GM19025 (cell line): ENCODE measurements at regions not wholly inside any gene's neighbourhood (a gene's known extent, or its start where the extent isn't known, plus 50 kb on each side); places are given as distances from the start of the nearest gene placed in this dataset.
"Not testable (repeated sequence)": the region's sequence is repeated elsewhere in the genome, so short reads cannot be mapped to it uniquely, and the experiment has no call there.

Source experiments
- ATAC-seq: cut with Tn5 transposase; IDR thresholded peaks from one replicate; pipeline ENCODE4 v1.9.1; 2021; ENCODE audit warnings: mild to moderate bottlenecking, low read depth, moderate library complexity; ENCODE audit not compliant: unreplicated experiment

DNA sequence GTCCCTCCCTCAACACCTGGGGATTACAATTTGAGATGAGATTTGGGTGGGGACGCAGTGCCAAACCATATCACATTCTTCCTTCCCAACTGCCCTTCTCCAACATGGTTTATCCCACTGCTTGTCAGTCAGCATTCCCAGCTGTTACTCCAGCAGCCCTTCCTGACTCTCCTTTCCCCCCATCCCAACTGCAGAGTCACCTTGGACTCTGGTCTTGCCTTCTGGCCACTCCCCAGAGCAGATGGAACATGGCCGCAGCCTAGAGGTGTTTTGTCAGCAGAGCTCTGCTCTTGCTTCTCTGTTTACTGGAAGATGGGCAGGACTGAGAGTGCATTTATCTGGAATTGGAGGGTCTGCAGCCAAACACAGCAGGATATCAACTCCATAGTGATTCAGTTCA is 51.2 kb upstream of the MEX3C start:
- ATAC-seq, result no peak

DNA sequence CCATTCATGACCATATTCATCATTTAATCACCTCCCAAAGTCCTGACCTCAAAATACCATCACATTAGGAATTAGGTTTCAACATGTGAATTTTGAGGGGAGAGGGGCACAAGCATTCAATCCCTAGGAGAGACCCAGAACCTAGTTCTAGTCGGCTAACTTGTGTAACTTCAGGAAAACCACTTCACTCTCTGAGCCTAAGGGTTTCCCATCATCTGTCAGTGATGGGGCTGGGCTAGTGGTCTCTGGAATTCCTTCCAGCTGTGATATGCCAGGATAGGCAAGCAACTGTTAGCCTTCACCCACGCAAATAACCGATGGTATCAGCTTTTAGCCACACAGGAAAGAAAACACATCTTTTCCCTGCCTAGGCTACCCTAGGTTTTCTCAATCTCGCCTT is 52.5 kb upstream of the MEX3C start:
- no peak for ATAC-seq

DNA sequence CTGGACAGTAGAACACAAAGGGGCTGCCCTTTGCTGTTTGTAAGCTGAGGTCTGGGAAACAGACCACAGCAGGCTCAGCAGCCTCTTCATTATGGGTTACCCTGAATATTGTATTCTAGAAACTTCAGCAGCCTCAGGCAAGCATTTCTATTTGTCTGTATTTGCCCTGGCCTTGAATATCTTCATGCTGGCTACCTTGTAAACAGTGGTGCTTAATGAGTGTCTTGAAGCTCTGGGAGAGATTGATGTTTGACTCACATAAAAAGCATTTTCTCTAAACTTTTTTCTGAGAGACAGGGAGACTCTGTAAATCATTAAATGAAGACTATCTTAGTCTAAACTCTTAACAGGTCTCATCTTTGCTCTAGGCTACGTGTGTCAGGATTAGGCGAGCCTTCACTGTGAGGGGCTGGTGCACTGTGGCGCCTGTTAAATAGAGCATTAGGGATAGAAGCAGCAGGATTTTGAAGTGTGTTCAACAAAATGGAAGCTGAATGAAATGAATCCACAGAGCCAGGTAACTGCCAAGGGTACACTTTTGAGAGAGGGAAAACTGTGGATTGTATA is 53.1 kb upstream of the MEX3C start:
- no peak for ATAC-seq

DNA sequence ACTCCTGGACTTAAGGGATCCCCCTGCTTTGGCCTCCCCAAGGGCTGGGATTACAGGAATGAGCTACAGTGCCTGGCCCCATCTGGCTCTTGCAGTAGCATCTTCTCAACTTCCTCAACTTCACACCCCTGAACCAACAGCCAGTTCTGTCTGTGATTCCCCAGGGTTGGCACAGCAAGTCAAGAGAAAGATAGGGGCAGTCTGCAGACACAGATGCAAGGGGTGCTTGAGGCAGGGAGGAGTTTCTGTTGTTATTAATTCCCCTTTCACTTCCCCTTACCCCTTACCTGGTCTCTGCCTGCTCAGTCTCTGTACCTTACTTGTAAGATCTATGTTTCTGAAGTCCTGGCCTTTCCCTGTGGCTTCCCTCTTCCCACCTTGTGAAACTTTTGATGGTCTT is 54.1 kb upstream of the MEX3C start:
- ATAC-seq, result peak; percentile 99

DNA sequence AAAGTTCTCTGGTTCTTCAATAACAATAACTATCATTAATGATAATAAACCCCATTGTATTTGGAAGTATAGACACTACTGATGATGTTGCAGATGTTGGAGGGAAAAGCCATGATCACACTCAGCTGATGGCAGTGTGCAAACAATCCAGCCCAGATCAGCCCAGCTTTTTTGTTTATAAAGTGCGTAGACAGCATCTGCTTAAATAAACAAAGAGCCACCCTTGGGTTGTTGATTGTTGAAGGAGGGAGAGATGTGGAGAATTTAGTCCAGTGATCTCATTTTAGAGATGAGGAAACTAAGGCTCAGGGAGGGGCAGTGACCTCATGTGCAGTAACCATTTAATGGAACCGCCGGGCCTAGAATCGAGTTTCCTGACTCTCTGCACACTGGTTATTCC is 56.0 kb upstream of the MEX3C start:
- ATAC-seq, result no peak

DNA sequence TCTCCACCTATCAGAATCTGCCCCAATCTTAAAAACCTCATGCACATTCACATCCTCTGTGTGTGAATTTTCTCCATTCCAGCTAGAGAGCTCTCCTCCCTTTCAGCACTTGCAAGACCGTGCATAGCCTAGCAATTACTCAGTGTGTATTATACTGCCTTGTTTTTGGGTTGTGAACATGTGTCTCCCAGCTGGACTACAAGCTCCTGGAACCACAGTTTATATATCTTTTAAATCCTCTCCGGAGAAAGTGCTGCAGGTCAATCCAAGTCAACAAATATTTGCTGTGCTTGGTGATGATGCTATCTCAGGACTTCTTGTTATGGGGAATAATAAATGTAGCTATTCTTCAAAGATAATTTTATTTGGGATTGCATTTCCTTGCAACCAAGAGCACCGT is 58.2 kb upstream of the MEX3C start:
- ATAC-seq, result no peak

DNA sequence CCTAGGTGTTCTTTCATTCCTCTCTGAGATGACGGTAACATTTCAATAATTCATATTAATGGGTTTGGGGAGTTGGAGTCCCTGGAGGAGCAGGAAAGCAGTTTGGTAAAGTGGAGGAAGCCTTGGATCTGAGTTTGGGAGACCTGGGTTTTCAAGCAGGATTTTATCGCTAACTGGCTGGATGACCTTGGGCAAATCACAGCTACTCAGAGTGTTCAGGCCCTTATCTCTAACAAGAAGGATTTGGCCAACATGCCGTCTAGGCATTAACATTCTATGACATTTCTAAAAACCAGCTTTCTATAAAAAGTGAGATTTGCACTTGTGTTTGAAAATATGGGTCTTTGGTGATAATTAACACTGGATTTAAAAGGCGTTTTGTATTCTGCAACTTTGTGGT is 59.7 kb upstream of the MEX3C start:
- ATAC-seq, result no peak

DNA sequence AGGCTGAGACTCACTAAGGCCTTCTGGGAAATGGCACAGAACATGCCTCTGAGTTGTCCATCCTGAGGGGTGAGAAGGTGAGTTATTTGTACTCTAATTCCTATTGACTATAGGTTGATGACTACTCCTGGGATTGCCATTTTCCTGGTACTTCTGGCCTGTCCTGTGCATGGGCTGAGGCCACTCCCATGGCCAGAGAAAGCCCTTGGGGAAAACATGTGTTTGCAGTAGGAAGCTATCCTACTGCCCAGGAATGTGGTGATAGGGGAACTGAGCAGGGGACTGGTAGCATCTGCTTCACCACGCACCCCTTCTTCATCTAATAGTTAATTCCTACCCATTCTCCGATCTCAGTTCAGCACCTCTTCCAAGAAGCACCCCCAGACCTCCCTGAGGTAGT is 62.6 kb upstream of the MEX3C start:
- no peak for ATAC-seq

DNA sequence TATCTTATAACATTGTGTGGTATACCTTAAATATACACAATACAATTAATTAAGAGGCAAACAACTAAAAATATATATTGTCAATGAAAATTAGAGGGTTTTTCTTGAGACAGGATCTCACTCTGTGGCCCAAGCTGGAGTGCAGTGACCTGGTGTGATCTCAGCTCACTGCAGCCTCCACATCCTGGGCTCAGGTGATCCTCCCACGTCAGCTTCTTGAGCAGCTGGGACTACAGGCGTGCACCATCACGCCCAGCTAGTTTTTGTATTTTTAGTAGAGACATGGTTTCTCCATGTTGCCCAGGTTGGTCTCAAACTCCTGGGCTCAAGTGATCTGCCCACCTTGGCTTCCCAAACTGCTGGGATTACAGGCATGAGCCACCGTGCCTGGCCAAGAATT is 68.6 kb upstream of the MEX3C start:
- not testable (repeated sequence) for ATAC-seq

DNA sequence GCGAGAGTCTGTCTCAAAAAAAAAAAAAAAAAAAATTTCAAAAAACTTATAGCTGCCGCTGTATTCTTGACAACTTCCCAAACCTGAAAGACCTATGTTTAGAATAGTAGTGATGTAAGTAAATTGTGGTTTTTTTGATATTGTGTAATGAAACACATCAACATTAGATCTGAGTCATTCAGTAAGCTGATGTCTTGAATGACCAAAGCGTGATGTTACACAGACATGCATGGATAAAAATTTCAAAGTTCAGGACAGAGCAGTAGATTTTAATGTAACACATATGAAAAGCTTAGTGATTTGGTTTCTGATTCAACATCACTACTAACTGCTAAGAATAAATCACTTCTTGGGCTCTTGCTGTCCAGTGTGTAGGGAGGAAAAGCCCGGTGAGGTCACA is 69.3 kb upstream of the MEX3C start:
- no peak for ATAC-seq

DNA sequence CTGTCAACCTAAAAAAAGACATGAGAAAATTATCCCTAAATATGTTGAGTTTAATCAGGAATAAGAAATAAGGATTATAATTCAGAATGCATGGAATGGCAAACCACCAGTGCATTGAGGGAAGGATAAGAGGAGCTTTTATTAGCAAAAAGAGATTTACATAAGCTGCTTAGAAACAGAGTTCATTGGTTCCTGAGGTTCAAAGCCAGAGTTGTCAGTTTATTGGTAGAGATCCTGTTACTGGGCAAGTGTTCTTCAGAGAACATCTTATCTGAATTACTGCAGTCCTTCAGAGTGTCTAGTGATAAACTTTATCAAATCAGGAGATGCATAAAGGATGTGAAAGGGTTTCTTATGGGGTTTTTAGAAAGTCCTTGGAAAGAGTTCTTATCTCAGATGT is 76.0 kb upstream of the MEX3C start:
- ATAC-seq, result no peak

DNA sequence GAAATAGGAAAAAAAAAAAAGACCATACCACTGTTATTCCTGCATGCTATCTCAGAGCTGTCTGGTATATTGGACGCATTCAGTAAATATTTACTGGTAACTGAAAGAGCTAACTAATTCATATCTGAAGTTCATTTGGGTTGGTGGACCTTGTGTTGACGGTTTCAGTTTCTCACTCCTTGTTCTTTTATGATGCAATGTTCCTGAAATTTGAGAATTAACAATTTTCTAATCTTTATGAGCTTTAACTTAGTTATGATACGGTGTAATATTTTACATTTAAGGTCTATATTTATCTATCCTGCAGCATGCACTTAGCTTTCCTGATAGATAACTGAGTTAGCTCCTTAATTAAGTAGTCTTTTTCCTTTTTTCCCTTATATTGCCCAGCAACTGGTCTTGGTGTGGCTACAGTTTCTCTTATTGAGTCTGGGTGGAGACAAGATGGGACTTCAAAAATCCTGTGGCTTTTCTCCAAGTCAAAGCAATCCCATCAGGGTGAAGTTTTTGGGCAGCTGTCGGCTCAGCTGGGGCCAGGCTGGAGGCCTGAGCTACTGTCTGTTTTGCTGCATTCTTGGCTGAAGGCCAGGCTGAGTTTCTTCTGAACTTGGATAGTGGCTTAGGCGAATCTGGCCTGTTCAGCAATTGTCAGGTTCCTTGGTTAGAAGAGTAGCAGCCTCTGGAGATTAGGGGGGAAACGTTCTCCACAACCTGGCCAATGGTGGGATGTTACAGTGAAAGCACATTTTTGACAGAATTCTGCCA is 78.4 kb upstream of the MEX3C start:
- ATAC-seq, result no peak

DNA sequence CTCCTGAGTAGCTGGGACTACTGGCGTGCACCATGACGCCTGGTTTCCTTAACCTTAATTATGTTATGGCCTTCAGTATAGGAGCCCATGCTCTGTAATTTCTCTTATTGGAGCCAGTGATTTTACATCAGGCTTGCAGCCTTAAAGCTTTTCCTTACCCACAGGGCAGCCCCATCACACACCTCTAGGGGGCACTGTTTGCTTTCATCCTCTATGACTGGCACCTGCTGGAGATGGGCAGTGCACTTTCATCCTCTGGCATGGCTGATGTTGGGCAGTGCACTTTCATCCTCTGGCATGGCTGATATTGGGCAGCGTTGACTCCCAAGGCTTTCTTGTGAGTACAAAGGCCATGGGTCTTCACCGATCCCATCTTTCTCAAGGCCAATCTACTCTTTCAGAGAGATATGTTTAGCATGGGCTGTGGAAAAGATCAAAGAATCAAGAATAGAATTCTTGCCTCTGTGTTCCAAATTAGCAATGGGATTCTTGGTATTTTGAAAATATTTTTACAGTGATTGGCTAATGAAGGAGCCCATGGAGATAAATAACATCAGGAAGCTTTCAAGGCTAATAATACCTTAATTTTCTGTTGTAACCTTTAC is 80.7 kb upstream of the MEX3C start:
- ATAC-seq, result no peak

DNA sequence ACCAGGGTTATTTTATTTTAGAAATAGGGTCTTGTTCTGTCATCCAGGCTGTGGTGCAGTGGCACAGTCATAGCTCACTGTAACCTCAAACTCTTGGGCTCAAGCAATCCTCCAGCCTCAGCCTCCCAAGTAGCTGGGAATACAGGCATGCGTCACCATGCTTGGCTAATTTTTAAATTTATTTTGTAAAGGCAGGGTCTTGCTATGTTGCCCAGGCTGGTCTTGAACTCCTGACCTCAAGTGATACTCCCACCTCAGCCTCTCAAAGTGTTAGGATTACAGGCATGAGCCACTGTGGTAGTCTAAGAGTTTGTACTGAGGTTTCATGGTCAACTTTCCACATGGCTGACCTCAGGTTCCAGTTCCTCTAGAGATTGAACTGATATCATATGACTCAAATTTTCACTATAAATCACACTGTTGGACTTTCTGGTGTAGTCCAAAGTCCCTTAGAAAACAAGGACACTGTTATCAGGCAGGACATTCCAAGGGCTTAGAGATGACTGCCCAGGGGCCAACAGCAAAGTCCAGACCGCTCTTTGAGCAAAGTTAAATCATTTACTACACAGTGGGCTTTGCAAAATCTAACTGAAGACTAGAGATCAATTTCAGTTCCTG is 82.0 kb upstream of the MEX3C start:
- peak; percentile 78 for ATAC-seq

DNA sequence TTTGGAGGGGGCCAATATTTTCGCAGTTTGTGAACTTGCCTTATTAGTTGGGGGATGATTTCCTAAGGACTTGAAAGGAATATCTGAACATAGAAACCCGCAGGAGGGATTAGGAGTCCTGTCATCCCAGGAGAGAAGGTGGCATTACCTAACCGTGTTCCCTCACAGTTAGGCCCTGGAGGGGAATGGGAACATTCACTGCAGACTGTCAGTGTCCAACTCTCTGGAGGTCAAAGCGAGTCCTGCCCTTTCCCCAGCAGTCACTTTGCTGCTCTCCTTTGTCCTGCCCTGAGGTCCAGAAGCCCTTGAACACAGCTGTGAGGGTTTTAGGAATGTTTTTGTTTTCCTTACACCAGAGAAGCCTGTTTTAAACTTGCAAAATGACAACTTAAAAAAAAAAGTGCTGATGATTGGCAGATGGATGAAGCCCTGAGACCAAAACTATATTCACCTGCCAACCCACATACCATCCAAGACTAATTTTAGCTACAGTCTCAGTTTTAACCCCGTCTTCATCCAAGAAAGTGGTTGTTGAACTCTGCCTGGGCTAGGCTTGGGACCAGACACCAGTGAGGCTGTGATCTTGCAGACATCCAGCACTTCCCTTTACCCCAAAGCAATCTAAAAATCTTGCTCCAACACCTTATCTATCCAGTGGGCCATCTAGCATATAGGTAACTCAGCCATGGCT is 90.5 kb upstream of the MEX3C start:
- ATAC-seq, result no peak

DNA sequence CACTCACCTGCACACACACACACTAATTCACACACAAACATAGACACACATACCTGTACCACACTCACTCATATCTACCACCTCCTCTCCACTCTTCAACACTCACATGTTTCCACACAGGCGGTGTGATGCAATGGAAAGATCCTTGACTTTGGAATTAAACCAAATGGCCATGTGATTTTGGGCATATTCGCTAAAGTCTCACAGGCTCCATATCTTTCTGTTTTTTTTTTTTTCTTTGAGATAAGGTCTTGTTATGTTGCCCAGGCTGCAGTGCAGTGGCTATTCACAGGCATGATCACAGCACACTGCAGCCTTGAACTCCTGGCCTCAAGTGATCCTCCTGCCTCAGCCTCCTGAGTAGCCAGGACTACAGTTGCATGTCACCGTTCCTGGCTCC is 91.1 kb upstream of the MEX3C start:
- no peak for ATAC-seq

DNA sequence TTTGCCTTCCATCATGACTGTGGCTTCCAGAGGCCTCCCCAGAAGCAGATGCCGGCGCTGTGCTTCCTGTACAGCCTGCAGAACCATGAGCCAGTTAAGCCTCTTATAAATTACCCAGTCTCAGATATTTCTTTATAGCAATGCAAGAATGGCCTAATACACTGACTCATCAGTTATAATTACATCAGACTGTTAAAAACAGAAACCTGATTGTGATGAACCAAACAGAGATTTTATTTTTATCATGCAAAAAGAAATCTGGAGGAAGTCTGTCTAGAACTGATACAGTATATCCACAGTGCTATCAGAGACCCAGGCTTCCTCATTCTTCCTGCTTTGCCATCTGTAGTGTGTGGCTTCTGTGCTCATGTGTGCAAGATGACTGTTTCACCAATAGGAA is 93.4 kb upstream of the MEX3C start:
- ATAC-seq, result no peak

DNA sequence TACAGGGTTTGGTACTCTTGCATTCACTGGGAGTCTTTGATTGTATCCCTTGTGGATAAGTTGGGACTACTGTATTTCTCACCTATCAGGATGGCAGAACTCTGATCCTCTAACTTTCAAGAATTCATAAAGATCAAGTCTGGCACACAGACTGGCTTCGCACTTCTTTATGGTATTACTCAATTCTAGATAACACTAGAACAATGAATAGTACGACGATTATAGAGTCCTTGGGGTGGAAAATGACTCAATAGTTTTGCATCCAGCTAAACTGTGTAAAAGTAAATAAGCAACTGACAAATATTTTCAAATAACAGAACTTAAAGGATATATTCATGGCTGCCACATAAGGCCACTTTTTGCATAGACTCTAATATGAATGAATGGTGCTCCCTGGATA is 103.4 kb upstream of the MEX3C start:
- ATAC-seq, result no peak

DNA sequence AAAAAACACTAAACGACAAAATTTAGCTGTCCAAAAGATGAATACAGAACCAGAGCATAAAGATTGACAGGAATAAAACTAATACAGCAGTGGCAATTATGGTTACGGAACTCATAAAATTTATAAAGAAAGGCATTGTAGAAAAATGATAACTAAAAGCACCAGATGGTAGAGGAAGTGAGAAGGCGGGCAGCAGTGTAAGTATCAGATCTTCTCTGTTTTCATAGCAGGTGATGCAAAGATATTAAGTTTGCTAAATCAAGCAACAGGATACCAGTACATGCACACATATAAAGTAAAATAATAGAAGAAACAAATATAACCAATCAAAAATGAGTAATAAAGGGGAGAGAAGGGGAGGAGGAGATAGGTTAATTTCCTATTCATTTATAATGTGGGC is 103.9 kb upstream of the MEX3C start:
- ATAC-seq, result no peak

DNA sequence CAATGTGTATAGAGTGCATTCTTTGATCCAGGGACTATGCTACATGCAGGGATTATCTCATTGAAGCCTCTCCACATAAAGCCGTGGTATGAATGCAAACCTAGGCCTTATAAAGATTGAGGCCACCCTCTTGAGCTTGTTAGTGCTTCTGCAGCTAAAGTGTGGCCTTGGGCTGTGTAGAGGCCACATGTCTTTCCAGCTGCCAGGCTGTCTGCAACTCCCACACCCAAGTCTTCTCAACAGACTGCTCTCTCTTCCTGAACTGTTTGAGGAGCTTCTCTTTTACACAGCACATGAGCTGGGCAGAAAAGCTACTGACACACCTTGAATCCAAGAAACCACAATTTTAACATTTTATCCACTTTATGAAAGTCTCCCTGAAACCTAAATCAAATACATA is 119.2 kb upstream of the MEX3C start:
- no peak for ATAC-seq

DNA sequence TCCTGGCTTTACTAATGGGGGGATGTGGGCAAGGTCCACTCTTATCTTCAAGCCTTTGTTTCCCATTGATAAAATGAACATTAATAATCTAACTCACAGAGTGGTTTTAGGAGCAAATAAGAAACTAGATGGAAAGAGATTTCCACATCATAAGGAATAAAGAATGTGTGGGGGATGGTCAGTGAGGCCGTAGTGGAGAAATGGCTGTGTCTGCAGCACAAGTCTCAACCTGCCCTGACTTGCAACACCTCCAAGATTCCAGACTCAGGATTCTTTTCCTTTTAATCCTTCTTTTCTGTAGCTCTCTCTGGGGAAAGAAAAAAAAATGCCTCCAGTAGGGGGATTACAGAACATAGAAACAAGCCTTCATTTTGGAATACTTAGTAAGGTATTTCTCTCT is 124.2 kb upstream of the MEX3C start:
- ATAC-seq, result no peak
